T47D (cell line): ENCODE measurements at regions not wholly inside any gene's neighbourhood (a gene's known extent, or its start where the extent isn't known, plus 50 kb on each side); places are given as distances from the start of the nearest gene placed in this dataset.
"Not testable (repeated sequence)": the region's sequence is repeated elsewhere in the genome, so short reads cannot be mapped to it uniquely, and the experiment has no call there.

Experiments used
- DNase-seq, 2 experiments: peaks; one replicate each; pipeline versions ENCODE4 v3.0.0 to v3.0.0-alpha.2; 2011 to 2012; ENCODE audit warnings: low read depth in 1 of 2, low spot score in 1 of 2
- JUND ChIP-seq: IDR thresholded peaks from 2 replicates; pipeline ENCODE4 v1.6.1; 2012; ENCODE audit warnings: low read depth
- in situ Hi-C: cut with HindIII; loops from 2 replicates; pipeline ENCODE4 v1.10.0; 2016; ENCODE audit warnings: low sequenced_read_pairs, low pct_unique_long_range_greater_than_20kb

DNA sequence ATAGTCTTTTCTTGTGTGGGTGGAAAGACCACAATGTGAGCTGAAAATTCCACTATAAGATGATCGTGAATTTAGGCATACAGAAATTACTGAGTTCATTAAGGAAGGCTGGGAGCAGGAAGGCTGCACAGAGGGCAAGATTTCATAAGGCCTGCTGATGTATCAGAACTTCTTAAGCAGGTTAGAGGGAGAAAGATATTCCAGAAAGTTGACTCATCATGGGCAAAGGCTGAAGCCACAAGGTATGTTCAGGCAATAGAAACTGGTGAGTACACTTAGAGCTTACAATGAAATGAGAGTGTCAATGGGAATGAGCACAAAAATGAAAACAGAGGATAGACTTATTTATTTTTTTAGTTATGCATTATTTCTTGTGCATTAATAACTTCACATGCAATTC lies 618.6 kb downstream of the CBLN4 start:
- TF ChIP-seq JUND = no peak
- in situ Hi-C loops = no loop called here

DNA sequence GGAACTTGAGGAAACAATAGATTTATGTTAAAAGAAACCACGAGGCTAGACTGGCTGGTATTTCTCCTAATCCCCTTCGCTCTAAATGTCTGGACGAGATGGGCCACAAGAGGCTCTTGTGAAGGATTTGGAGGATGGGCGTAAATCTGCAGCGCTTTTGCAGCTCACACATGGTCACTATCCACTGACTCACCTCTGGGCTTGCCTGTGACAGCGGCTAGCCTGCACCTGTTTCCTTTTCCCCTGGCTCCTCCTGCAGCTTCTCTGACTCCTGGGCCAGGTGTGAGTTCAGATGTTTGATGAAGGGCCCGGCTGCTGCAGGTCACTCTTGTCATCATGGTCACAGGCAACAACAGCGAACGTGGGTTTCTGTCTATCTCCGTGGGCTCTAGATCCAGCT lies 629.4 kb downstream of the CBLN4 start:
- TF ChIP-seq JUND = no peak
- no peak for DNase-seq
- in situ Hi-C loops = no loop called here

More for the DNA sequence above, 618.6 kb downstream of the CBLN4 start:
- no peak for DNase-seq

DNA sequence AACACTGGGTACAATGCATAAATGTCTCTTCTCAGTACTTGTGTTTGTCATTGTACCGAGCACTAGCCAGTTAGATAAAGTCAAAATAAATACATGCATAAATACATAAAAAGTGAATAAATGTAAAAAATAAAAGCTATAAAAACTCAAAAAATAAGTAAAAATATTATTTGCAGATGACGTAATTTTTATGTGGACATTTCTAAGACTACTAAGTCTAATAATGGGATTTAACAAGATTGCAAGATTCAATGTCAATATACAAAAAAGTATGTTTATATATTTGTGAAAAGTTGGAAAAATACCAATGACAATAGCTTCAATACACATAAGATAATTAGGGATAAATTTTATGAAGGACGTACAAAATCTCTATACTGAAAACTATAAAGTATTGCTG lies 639.6 kb downstream of the CBLN4 start:
- in situ Hi-C loops = no loop called here
- no peak for DNase-seq
- no peak for TF ChIP-seq JUND

DNA sequence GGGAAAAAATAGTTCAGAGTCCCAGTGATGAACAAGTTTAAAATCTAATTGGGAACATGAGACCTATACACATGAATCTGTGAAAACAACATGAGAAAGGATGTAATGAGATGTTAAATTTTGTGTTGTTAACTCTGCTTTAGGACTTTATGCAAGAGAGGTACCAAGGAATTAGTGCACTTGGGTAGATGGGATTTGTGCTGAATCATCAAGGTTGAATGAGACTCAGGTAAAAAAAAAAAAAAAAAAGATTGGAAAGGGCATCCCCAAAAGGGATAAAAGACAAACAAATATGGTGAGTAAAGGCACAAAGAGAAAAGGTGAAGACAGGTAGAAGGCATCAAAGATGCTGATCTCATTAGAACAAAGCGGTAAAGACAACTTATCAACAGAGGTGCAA lies 644.4 kb downstream of the CBLN4 start:
- in situ Hi-C loops = no loop called here
- DNase-seq = no peak
- no peak for TF ChIP-seq JUND

DNA sequence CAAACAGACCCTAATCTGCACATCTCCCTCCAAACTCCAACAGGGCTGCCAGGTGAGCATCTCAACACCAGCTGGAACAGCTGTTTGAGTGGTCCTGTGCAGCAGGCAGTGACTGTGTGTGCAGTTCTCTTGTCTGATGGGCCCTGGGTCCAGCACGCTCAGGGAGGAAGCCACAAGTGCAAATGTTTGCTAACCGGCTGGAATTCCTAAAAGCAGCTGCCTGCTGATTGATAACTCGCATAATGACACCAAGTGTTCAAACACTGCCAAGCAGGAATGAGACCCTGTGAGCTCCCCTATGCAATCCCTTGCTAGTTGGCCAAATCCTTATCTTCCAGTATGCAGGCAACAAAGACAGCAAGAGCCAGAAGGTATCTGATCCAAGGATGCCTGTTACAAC lies 650.6 kb downstream of the CBLN4 start:
- DNase-seq = no peak
- TF ChIP-seq JUND = no peak
- in situ Hi-C loops = no loop called here

DNA sequence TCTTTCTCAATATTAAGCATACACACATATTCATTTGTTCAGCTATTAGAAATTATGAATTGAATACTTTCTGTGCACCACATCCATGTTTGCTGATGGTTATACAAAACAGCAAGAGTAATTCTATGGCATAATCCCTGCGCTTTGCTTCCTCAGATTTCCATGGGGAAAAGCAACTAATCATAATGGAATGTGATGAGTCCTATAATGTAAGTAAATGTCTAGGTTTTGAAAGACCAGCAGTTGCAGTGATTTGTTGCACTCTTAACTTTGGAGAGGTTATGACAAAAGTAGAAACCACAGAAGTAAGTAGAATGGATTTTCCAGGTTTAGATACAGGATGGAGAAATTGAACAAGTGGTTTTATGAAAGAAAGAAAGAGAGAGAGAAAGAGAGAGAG lies 652.1 kb downstream of the CBLN4 start:
- DNase-seq = no peak
- no peak for TF ChIP-seq JUND
- in situ Hi-C loops = no loop called here

DNA sequence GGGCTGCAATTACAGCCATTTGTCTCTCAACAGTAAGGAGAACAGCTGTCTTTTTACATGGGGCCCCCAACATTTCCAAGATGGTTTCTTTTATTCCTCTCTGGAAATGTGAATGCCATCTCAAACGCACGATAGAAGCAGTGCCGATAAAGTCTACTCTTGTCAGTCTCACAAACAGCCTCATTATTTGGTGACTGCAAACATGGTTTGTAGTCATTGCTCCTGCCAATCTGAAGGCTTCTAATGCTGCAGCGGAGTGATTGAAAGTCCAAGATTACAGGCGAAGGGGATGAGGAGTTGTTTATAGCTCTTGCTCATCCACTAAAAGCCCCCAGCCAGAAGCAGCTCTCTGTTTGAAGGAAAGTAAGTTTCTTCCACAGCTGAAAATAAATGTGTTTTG lies 657.1 kb downstream of the CBLN4 start:
- DNase-seq = no peak
- no peak for TF ChIP-seq JUND
- in situ Hi-C loops = no loop called here

DNA sequence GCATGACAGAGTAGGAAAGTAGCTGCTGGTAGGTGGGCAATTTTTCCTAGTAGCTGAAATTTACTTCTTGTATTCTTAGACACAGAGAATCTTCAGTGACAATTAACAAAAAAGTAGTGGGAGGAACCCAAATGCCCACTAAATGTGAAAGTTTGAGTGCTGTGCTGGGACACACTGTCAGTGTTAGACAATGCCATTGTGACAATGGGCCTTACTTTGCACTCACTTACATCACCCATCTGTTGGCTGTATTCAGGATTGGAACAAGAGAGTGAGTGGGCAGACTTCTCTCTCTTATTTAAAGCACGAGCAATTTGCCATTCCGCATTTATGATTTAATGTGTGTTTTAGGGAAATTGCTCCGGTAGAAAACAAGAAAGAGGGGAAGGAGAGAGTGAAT lies 662.5 kb downstream of the CBLN4 start:
- in situ Hi-C loops = no loop called here
- TF ChIP-seq JUND = no peak
- DNase-seq = no peak

DNA sequence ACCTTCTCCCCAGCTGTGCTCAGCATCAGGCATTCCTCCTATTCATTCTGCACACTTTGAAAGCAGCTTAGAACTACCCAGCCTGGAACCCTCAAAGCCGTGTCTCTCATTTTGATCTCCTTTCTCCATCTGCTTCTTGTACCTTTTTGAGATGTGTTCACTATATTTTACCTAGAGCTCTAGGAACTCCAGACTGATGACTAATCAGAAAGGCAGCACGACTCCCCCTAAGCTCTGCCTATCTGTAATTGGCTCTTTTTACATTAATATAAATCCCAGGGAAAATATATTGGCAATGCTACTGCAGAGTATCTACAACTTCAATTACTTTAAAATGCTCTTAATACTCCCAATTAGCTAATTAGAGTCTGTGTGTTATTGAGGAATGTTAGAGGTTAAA lies 671.5 kb downstream of the CBLN4 start:
- no peak for TF ChIP-seq JUND
- DNase-seq = no peak
- in situ Hi-C loops = no loop called here

DNA sequence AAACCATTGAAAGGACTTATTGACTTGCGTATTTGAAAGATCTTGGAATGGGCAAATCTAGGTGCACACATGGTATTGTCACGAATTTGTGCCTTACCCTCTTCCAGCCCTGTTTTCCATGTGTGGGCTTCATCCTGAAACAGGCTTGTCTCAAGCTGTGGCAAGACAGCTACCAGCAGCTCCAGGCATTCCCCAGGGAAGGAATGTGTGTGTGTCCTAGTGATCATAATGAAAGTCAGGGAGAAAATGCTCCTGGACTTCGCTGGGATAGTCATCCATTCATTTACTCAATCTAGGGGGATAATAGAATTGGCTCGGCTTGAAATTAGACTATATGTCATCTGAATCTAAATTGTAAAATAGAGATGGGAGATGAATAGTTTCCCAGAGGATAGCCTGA lies 676.2 kb downstream of the CBLN4 start:
- TF ChIP-seq JUND = no peak
- in situ Hi-C loops = no loop called here
- no peak for DNase-seq

DNA sequence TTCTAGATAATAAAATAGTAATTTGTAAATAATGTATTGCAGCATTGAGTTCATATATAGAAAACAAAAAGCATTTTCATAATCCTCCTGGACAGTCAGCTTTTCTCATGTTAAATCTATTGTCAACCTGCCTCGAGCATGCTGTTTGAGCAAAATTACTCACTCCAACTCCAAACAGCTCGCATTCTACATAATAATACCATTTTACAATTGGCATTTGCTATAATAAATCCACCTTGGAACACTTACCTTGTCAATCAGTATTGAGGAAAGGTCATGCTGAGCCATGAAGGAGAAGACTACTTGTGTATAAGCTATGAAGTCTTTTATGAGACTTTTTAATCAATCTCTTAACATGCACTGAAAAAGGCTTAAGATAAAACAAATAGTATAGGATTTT lies 682.6 kb downstream of the CBLN4 start:
- in situ Hi-C loops = no loop called here
- no peak for DNase-seq
- TF ChIP-seq JUND = no peak

DNA sequence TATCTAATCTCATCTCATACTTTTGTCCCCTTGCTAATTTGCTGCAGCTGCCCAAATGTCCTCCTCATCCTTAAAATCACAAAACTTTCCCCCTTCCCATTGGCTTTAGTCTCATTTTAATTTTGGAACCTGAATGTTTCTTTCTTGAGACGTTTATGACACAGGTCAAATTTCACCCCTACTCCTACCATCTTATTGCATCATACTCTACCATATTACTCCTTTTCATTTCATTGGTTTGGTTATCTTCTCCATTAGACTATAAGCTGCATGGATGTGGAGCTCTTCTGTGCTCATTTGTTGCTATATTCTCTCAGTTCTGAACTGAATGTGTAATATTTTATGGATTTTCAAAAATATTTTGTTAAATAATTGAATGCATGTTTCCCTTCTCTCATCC lies 688.6 kb downstream of the CBLN4 start:
- in situ Hi-C loops = no loop called here
- DNase-seq = no peak
- no peak for TF ChIP-seq JUND

DNA sequence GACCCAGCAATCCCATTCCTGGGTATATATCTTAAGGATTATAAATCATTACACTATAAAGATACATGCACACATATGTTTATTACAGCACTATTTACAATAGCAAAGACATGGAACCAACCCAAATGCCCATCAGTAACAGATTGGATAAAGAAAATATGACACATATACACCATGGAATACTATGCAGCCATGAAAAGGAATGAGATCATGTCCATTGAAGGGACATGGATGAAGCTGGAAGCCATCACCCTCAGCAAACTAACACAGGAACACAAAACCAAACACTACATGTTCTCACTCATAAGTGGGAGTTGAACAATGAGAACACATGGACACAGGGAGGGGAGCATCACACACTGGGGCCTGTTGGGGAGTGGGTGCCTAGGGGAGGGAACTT lies 694.5 kb downstream of the CBLN4 start:
- in situ Hi-C loops, DNase-seq: not testable (repeated sequence)

DNA sequence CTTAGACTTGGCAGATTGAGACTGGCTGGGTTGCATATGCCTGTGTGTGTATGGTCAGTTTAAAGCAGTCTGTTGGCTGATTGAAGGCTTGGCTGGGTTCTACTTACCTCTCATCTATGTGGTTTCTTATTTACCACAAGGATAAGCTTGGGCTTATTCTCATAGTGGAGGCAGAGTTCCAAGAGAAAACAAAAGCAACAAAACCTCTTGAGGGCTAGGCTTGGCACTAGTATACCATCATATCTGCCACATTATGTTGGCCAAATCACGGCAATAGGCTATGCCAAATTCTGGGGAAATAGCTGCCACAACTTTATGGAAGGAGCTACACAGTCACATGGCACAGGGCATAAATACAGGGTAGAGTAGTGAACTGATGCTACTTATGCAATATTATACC lies 714.1 kb downstream of the CBLN4 start:
- no peak for TF ChIP-seq JUND
- no peak for DNase-seq
- in situ Hi-C loops = no loop called here

DNA sequence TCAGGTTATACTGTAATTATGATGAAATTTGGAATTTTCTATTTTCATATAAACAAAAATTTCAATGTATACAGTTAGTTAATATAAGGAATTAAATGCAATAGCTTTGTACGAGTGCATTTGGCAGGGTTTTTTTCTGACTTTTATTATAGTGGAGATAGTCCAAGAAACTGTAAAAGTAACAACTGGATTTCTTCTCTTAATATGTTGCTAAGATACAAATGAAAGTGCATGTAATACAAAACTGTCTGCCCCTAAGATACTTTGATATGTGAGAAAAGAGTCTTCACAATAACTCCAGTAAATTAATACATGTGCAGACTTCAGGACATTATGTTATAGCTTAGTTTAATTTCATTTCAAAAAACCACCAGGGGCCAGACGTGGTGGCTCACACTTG lies 721.4 kb downstream of the CBLN4 start:
- in situ Hi-C loops = no loop called here
- DNase-seq = no peak
- TF ChIP-seq JUND = no peak
